ENCODE measurements at regions not wholly inside any gene's neighbourhood (a gene's known extent, or its start where the extent isn't known, plus 50 kb on each side); places are given as distances from the start of the nearest gene placed in this dataset.

DNA sequence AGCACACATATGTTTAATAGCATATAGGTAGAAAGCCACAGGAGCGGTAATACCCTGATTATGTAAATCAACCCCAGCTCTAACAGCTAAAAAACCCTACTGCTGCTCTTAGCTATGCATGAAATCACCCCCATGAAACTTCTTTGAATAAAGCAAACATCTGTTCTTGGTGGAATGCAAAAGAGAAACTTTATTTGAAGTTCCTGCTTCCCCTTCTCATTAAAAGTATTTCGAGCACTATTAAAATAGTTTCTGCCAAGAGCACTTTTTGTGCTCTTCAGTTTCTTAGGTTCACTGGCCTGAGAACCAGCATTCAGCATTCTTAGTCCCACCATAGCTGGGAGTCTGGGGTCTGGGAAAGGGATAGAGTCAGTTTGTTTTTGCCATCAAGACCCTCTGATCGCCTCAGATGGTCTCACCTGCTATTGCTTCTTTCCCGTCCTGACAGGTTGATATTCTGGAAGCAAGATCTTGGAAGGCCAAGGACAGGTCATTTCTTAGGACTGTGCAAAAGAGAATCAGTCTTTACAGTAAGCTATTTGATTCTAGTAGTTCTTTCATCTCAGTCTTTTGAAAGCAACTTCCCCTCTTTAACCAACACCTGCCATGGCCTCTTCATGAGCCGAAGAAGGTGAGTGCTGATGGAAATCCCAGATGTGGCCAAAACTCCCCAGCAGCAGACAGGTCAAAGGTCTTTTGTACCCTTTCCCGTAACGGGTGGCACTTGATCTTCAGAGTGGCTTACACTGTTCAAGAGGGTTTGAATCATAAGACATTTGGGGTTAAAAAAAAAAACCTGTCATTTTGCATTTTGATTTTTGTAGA lies 76.5 kb upstream of the TMEM170B start:
- TF ChIP-seq, protein P1, sequence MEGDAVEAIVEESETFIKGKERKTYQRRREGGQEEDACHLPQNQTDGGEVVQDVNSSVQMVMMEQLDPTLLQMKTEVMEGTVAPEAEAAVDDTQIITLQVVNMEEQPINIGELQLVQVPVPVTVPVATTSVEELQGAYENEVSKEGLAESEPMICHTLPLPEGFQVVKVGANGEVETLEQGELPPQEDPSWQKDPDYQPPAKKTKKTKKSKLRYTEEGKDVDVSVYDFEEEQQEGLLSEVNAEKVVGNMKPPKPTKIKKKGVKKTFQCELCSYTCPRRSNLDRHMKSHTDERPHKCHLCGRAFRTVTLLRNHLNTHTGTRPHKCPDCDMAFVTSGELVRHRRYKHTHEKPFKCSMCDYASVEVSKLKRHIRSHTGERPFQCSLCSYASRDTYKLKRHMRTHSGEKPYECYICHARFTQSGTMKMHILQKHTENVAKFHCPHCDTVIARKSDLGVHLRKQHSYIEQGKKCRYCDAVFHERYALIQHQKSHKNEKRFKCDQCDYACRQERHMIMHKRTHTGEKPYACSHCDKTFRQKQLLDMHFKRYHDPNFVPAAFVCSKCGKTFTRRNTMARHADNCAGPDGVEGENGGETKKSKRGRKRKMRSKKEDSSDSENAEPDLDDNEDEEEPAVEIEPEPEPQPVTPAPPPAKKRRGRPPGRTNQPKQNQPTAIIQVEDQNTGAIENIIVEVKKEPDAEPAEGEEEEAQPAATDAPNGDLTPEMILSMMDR (IDR thresholded peaks at IDR 0.05; ENCODE audit: low read length) = no peak
- TF ChIP-seq EZH2 (IDR thresholded peaks at IDR 0.05; ENCODE audit: borderline replicate concordance, low read length) = no peak
- H3K9me2 ChIP-seq (ENCODE audit: low read depth, low read length) = no peaks in the 10 kb centered on the region
- no peak overlapping the region for H2AFZ ChIP-seq (ENCODE audit: low read length)
- no peaks in the 10 kb centered on the region for H4K20me1 ChIP-seq (ENCODE audit: insufficient read depth, low read length)
- no peaks in the 10 kb centered on the region for H3K36me3 ChIP-seq (ENCODE audit: insufficient read depth, low read length)
- H3K9ac ChIP-seq (ENCODE audit: low read length) = no peak overlapping the region
- no peaks in the 10 kb centered on the region for H3K79me2 ChIP-seq (ENCODE audit: insufficient read depth, low read length)
- H3K4me2 ChIP-seq (ENCODE audit: low read length) = peak overlapping the region; percentile 49
- H3K9me3 ChIP-seq (ENCODE audit: low read length) = no peaks in the 10 kb centered on the region
- peaks cover 42% of the 10 kb centered on the region for H3K4me1 ChIP-seq (ENCODE audit: insufficient read depth, low read length, severe bottlenecking)
- H3K4me3 ChIP-seq (ENCODE audit: low read depth, low read length, poor library complexity, severe bottlenecking) = peak overlapping the region; percentile 29
- H3K27me3 ChIP-seq (ENCODE audit: insufficient read depth, low read length) = no peaks in the 10 kb centered on the region
- no peaks in the 10 kb centered on the region for H3F3A ChIP-seq (ENCODE audit: insufficient read depth, low read length)
- peak overlapping the region; percentile 93 for H3K27ac ChIP-seq (ENCODE audit: low read depth, low read length, poor library complexity, severe bottlenecking)

DNA sequence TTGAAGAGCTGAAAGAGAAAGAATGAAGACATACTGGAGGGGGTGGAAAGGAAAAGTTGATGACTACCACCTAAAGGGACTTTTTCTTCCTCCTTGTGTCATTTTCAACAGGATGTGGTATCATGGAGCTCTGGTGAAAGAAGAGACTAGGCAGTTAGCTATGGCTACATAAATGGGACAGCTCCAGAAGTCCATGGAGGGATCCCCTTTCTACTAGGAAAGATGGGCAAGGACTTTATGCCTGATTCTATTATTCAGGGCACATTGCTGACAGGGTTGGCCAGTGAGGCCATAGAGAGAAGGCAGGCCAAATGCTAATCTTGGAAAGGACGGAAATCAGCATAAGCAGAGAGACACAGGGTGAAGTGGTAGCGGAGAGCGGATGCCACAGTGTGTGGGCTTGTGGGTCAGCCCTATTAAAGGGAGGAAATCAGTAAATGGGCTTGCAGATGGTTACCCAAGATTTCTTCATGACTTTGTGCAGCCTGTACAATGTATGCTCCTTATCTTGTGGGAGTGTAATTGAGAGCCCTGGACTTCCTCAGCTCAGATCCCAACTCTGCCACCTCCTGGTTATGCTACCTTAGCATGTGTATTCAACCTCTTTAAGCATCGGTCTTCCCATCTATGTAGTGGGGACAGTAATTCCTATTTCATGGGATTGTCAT lies 77.4 kb upstream of the TMEM170B start:
- Histone ChIP-seq H3K9ac (ENCODE audit: low read length) (peak overlapping the region; percentile 34; the same call in 1 of the 2 replicates), H3K9me3 (ENCODE audit: low read length) (no peaks in the 10 kb centered on the region), H3K36me3 (ENCODE audit: insufficient read depth, low read length) (no peaks in the 10 kb centered on the region), H4K20me1 (ENCODE audit: insufficient read depth, low read length) (no peaks in the 10 kb centered on the region), H3K27me3 (ENCODE audit: insufficient read depth, low read length) (no peaks in the 10 kb centered on the region), H3K27ac (ENCODE audit: low read depth, low read length, poor library complexity, severe bottlenecking) (peak overlapping the region; percentile 93), H3K79me2 (ENCODE audit: insufficient read depth, low read length) (no peaks in the 10 kb centered on the region), H2AFZ (ENCODE audit: low read length) (no peak overlapping the region), H3K9me2 (ENCODE audit: low read depth, low read length) (no peaks in the 10 kb centered on the region), H3K4me3 (ENCODE audit: low read depth, low read length, poor library complexity, severe bottlenecking) (peak overlapping the region; percentile 29), H3K4me1 (ENCODE audit: insufficient read depth, low read length, severe bottlenecking) (peaks cover 42% of the 10 kb centered on the region), H3K4me2 (ENCODE audit: low read length) (peak overlapping the region; percentile 49), H3F3A (ENCODE audit: insufficient read depth, low read length) (no peaks in the 10 kb centered on the region)
- TF ChIP-seq, protein P1 (IDR thresholded peaks at IDR 0.05; ENCODE audit: low read length) = peak; percentile 37; the same call in 1 of the 2 replicates
- TF ChIP-seq EZH2 (IDR thresholded peaks at IDR 0.05; ENCODE audit: borderline replicate concordance, low read length) = no peak

DNA sequence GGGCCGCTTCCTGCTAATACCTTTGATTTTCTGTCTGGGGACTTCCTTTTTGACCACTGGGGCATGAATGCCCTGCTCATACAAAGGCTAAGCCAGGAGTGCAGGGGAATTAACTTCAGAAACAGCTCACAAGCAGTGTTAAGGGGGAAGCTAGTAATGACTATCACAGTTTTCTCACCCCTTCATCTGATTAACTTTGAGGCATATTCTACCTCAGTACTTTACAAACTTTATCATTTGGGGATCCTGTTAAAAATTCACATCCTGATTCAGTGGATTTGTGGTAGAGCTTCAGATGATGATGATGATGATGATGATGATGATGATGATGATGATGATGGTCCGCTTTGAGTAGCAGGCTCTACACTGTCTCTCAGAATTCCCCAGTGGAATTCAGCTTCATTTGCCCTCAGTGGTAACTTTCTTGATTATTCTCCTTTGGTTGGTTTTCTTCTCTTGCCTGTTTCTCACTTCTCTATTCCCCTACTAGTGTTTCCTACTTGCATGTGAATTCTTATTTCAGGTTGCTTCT lies 78.4 kb upstream of the TMEM170B start:
- Histone ChIP-seq H3K27me3 (ENCODE audit: insufficient read depth, low read length) (no peaks in the 10 kb centered on the region), H4K20me1 (ENCODE audit: insufficient read depth, low read length) (no peaks in the 10 kb centered on the region), H3K79me2 (ENCODE audit: insufficient read depth, low read length) (no peaks in the 10 kb centered on the region), H3F3A (ENCODE audit: insufficient read depth, low read length) (no peaks in the 10 kb centered on the region), H3K27ac (ENCODE audit: low read depth, low read length, poor library complexity, severe bottlenecking) (peak overlapping the region; percentile 93), H3K4me3 (ENCODE audit: low read depth, low read length, poor library complexity, severe bottlenecking) (peak overlapping the region; percentile 8), H2AFZ (ENCODE audit: low read length) (no peak overlapping the region), H3K9me2 (ENCODE audit: low read depth, low read length) (no peaks in the 10 kb centered on the region), H3K4me2 (ENCODE audit: low read length) (peak overlapping the region; percentile 49), H3K36me3 (ENCODE audit: insufficient read depth, low read length) (no peaks in the 10 kb centered on the region), H3K4me1 (ENCODE audit: insufficient read depth, low read length, severe bottlenecking) (peaks cover 42% of the 10 kb centered on the region), H3K9ac (ENCODE audit: low read length) (no peak overlapping the region), H3K9me3 (ENCODE audit: low read length) (no peaks in the 10 kb centered on the region)
- TF ChIP-seq EZH2 (IDR thresholded peaks at IDR 0.05; ENCODE audit: borderline replicate concordance, low read length) = no peak
- TF ChIP-seq, protein P1 (IDR thresholded peaks at IDR 0.05; ENCODE audit: low read length) = no peak
